Stimulated activated CD4-positive, alpha-beta T cell treated with anti-CD3 and anti-CD28 coated beads, Interleukin-12 subunit alpha, Interleukin-12 subunit beta, amount 100 ng/mL, for 4 hours (primary cell): ENCODE measurements at regions not wholly inside any gene's neighbourhood (a gene's known extent, or its start where the extent isn't known, plus 50 kb on each side); places are given as distances from the start of the nearest gene placed in this dataset.
"Not testable (repeated sequence)": the region's sequence is repeated elsewhere in the genome, so short reads cannot be mapped to it uniquely, and the experiment has no call there.

Source experiments
- DNase-seq: peaks from one replicate; pipeline ENCODE4 v3.0.0-alpha.2; 2020

- no peak for DNase-seq
These were observed 103.1 kb downstream of the KIF4B start for GRCh38 chr5:155116456-155117251.

- no peak for DNase-seq
These were observed 112.1 kb downstream of the KIF4B start for GRCh38 chr5:155125551-155126095.

GRCh38 chr5:155126573-155126972, 113.0 kb downstream of the KIF4B start:
- DNase-seq, result no peak

GRCh38 chr5:155127552-155127951, 114.0 kb downstream of the KIF4B start:
- no peak for DNase-seq

GRCh38 chr5:155128786-155129512, 115.4 kb downstream of the KIF4B start:
- no peak for DNase-seq

GRCh38 chr5:155129513-155129880, 115.9 kb downstream of the KIF4B start:
- no peak for DNase-seq

GRCh38 chr5:155134130-155134529, 120.6 kb downstream of the KIF4B start:
- DNase-seq, result no peak

- DNase-seq, result no peak
These were observed 122.8 kb downstream of the KIF4B start for GRCh38 chr5:155136216-155136850.

GRCh38 chr5:155137683-155138082, 124.1 kb downstream of the KIF4B start:
- DNase-seq, result no peak

GRCh38 chr5:155140646-155141045, 127.1 kb downstream of the KIF4B start:
- no peak for DNase-seq

- DNase-seq, result no peak
These were observed 131.4 kb downstream of the KIF4B start for GRCh38 chr5:155144956-155145355.

- no peak for DNase-seq
These were observed 133.7 kb downstream of the KIF4B start for GRCh38 chr5:155147222-155147621.

- DNase-seq, result no peak
These were observed 135.1 kb downstream of the KIF4B start for GRCh38 chr5:155148694-155149093.

- DNase-seq, result no peak
These were observed 136.5 kb downstream of the KIF4B start for GRCh38 chr5:155150012-155150411.

GRCh38 chr5:155154973-155155372, 141.4 kb downstream of the KIF4B start:
- no peak for DNase-seq

GRCh38 chr5:155163084-155163483, 149.5 kb downstream of the KIF4B start:
- DNase-seq, result not testable (repeated sequence)

- no peak for DNase-seq
These were observed 154.2 kb downstream of the KIF4B start for GRCh38 chr5:155167736-155168135.

- DNase-seq, result no peak
These were observed 168.0 kb downstream of the KIF4B start for GRCh38 chr5:155181542-155181941.

GRCh38 chr5:155189476-155189875, 175.9 kb downstream of the KIF4B start:
- DNase-seq, result no peak

- DNase-seq, result no peak
These were observed 176.4 kb downstream of the KIF4B start for GRCh38 chr5:155189981-155190380.

GRCh38 chr5:155193029-155193428, 179.5 kb downstream of the KIF4B start:
- DNase-seq, result no peak

- DNase-seq, result no peak
These were observed 180.0 kb downstream of the KIF4B start for GRCh38 chr5:155193483-155194107.

GRCh38 chr5:155200608-155201007, 187.1 kb downstream of the KIF4B start:
- no peak for DNase-seq
